A673 (cell line): ENCODE measurements at regions not wholly inside any gene's neighbourhood (a gene's known extent, or its start where the extent isn't known, plus 50 kb on each side); places are given as distances from the start of the nearest gene placed in this dataset.

Source experiments
- EZH2 ChIP-seq: fragments of 200-600 bp; sonication (generic); IDR thresholded peaks from 2 replicates; pipeline ENCODE4 v1.6.1; 2017; ENCODE audit warnings: borderline replicate concordance, low read depth, mild to moderate bottlenecking, mixed read lengths, antibody characterized with exemption, low read length; ENCODE audit not compliant: poor library complexity, severe bottlenecking
- TF ChIP-seq, protein P1 (sequence below): fragments of 300-800, 200-600 bp; sonication (generic); conservative IDR thresholded peaks from 2 replicates; pipeline ENCODE4 v1.5.1; 2017; ENCODE audit warnings: low read depth, mild to moderate bottlenecking, antibody characterized with exemption, low read length, moderate library complexity, mixed read lengths

- TF ChIP-seq, protein P1, sequence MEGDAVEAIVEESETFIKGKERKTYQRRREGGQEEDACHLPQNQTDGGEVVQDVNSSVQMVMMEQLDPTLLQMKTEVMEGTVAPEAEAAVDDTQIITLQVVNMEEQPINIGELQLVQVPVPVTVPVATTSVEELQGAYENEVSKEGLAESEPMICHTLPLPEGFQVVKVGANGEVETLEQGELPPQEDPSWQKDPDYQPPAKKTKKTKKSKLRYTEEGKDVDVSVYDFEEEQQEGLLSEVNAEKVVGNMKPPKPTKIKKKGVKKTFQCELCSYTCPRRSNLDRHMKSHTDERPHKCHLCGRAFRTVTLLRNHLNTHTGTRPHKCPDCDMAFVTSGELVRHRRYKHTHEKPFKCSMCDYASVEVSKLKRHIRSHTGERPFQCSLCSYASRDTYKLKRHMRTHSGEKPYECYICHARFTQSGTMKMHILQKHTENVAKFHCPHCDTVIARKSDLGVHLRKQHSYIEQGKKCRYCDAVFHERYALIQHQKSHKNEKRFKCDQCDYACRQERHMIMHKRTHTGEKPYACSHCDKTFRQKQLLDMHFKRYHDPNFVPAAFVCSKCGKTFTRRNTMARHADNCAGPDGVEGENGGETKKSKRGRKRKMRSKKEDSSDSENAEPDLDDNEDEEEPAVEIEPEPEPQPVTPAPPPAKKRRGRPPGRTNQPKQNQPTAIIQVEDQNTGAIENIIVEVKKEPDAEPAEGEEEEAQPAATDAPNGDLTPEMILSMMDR, result no peak
- TF ChIP-seq EZH2, result no peak
These were observed 224.8 kb upstream of the TEX13C start for GRCh38 chrX:125094901-125095300.
